Omental fat pad (tissue), 3 donors: ENCODE measurements at regions not wholly inside any gene's neighbourhood (a gene's known extent, or its start where the extent isn't known, plus 50 kb on each side); places are given as distances from the start of the nearest gene placed in this dataset.

ENCODE experiments used
- ATAC-seq: fragments of 150-250 bp; one replicate; pipeline ENCODE4 v1.9.1; 2016; ENCODE audit warnings: mild to moderate bottlenecking, moderate library complexity; ENCODE audit not compliant: low FRiP score
- DNase-seq: peaks from one replicate; pipeline ENCODE4 v3.0.0-alpha.2; 2019; ENCODE audit warnings: low spot score
- TF ChIP-seq, protein P1 (sequence below), 3 donors: fragments of 450-650 bp; IDR thresholded peaks; one replicate each; pipeline ENCODE4 v1.5.1; 2016 to 2017; ENCODE audit warnings: antibody characterized with exemption in 3 of 3, mild to moderate bottlenecking in 3 of 3, moderate library complexity in 2 of 3

DNA sequence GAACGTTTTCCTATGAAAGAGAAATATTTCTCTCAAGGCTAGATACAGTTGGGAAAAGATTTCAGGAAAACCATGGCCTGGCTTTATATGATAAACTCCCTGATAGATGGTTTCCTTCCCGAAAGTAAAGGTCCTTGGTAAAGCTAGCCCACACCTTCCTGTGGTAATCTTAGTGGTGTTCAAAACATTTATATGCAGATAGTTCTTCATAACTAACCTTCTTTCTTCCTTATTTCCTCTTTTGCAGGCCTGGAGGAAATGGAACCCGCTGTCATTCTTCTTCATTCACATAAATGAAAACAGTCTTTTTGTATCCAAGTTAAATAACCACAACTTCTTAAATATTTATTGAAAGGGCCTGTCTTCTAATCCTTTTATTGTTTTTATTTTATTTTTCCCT lies 474.0 kb upstream of the ACTBL2 start:
- TF ChIP-seq, protein P1, sequence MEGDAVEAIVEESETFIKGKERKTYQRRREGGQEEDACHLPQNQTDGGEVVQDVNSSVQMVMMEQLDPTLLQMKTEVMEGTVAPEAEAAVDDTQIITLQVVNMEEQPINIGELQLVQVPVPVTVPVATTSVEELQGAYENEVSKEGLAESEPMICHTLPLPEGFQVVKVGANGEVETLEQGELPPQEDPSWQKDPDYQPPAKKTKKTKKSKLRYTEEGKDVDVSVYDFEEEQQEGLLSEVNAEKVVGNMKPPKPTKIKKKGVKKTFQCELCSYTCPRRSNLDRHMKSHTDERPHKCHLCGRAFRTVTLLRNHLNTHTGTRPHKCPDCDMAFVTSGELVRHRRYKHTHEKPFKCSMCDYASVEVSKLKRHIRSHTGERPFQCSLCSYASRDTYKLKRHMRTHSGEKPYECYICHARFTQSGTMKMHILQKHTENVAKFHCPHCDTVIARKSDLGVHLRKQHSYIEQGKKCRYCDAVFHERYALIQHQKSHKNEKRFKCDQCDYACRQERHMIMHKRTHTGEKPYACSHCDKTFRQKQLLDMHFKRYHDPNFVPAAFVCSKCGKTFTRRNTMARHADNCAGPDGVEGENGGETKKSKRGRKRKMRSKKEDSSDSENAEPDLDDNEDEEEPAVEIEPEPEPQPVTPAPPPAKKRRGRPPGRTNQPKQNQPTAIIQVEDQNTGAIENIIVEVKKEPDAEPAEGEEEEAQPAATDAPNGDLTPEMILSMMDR (IDR thresholded peaks at IDR 0.05) = no peak
- DNase-seq (no peak), ATAC-seq (no peak)

DNA sequence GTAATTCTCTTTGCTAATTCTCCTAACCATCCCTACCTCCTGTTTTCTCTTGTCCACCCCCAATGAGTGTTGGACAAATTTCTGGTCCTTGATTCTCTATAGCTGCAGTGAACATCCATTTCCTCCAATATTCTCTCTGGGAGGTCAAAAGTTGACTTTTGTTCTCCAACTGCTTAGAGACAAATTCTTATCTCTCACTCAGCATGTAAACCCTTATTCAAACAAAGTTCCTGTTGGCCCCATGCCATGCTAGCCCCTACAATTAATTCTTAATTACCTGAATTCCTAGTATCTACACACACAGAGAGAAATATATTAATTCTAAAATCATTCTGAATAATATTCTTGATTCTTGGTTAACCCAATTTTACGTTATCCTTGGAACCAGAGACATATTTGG lies 472.9 kb upstream of the ACTBL2 start:
- TF ChIP-seq, protein P1 (IDR thresholded peaks at IDR 0.05) = no peak
- no peak for DNase-seq
- ATAC-seq = no peak

DNA sequence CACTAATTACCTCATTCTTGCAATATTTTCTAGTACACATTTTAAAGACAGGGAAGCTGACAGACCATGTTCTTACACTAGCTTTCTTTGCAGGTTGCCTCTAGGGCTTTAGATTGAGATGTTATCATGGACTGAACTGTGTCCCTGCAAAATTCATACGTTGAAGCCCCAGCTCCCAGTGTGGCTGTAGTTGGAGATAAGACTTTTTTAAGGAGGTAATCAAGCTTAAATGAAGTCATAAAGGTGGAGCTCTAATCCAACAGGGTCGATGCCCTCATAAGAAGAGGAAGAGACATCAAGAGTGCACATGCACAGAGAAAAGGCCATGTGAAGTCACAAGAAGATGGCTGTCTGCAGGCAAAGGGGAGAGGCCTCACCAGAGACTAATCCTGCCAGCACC lies 471.2 kb upstream of the ACTBL2 start:
- TF ChIP-seq, protein P1 (IDR thresholded peaks at IDR 0.05) = no peak
- DNase-seq (no peak), ATAC-seq (no peak)

DNA sequence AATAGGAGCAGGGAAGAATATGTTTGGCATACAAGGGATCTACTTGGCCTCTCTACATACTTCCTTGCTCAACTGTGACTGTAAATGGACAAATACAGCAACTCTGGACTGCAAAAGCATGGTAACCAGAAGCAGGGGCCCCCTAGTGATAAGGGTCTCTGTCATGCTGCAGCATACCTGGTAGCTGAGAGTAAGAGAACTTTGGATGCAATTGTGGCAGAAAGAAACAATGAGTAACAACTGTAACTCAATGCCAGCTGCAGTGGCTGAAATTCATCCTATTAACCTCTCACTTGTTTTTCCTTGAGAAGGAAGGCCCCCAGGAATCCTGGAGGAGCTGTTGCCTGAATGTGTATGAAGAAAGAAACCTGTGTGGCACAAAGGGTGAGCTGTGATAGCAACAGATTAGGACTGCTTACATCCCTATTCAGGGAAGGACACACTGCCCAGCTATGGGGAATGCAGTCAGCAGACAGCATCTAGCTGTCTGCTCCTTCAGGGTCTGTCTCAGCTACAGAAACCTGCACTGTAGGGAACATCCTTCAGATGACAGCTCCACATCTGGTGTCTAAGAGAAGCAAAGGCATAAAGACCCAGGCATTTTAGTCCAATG lies 468.1 kb upstream of the ACTBL2 start:
- TF ChIP-seq, protein P1 (IDR thresholded peaks at IDR 0.05) = no peak
- no peak for DNase-seq
- ATAC-seq = no peak

DNA sequence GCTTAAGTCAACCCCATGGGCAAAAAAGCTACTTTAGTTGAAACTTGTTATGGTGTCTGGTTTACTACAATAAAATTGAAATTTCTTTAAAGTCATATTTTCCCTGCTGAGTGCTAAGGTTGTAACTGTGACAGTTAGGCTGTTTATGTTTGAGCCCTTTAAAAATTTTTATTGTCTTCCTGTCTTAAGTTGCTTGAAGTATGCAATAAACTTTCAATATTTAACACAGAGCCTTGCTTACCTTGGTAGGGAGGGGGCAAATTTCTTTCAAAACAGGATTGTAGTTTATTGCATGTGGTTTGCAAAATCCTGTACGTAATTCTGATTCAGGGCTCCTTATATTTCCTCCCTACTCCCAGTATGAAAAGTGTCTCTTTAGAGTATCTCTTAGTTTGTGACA lies 465.5 kb upstream of the ACTBL2 start:
- no peak for ATAC-seq
- TF ChIP-seq, protein P1 (IDR thresholded peaks at IDR 0.05) = no peak
- no peak for DNase-seq

DNA sequence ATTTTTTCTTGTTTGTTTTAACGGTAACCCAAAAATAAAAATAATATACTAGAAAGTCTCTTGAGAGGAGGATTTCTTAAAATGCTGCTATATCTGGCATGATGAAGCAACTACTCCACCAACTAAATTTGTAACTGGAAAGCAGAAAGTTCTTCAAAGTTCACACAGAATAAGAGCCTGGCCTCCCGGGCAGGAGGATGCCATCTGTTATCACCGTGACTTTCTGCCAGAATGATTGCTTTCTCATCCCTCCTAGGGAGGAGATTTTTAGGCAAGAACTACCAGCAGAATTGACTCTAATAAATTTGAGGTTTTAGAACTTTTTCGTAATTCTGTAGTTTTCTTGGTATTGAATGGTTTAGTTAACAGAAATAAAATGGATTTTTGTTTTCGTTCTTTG lies 464.6 kb upstream of the ACTBL2 start:
- TF ChIP-seq, protein P1 (IDR thresholded peaks at IDR 0.05) = no peak
- ATAC-seq (no peak), DNase-seq (no peak)

DNA sequence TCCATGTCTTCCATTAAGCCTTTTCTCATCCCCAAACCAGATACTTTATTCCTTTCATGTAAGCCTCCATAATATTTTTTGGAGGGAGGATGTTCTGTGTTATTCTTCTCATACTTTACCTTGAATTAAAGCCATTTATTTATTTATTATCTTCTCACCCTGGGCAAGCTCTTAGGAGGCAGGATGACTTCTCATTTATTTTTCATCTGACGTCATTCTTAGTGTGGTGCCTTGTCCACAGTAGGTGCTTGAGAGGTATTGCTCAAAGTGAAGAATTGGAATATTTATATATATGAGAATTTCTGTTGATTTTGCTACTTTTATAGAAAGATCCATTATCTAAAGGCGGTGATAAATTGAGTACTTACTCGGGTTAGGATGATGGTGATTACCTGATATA lies 458.3 kb upstream of the ACTBL2 start:
- TF ChIP-seq, protein P1 (IDR thresholded peaks at IDR 0.05) = no peak
- DNase-seq (no peak), ATAC-seq (no peak)
